Stimulated activated CD8-positive, alpha-beta memory T cell treated with anti-CD3 and anti-CD28 coated beads, Interleukin-2, amount 100 ng/mL, for 1 hour (primary cell): ENCODE measurements at regions not wholly inside any gene's neighbourhood (a gene's known extent, or its start where the extent isn't known, plus 50 kb on each side); places are given as distances from the start of the nearest gene placed in this dataset.
"Not testable (repeated sequence)": the region's sequence is repeated elsewhere in the genome, so short reads cannot be mapped to it uniquely, and the experiment has no call there.

Source experiments
- DNase-seq, 2 donors: peaks; one replicate each; pipeline ENCODE4 v3.0.0-alpha.2; 2020; ENCODE audit warnings: low read depth in 2 of 2

DNA sequence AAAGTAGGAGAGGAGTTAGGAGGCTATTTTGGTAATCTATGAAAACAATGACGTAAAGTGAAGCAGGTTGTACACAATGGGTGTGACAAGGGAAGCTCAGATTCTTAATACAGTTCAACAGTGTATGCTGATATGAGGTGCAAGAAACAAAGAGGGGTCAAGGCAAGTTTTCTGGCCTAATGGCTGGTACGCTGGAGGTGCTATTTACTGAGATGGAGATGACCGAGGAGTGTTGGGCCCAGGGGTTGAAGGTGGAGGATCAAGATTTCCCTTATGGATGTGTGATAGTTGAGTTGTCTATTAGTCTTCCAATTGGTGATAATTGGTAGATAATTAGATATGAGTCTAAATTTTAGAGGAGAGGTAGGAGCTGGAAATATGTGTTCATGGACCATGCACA is 194.0 kb downstream of the FOXD4L6 start:
- not testable (repeated sequence) for DNase-seq

DNA sequence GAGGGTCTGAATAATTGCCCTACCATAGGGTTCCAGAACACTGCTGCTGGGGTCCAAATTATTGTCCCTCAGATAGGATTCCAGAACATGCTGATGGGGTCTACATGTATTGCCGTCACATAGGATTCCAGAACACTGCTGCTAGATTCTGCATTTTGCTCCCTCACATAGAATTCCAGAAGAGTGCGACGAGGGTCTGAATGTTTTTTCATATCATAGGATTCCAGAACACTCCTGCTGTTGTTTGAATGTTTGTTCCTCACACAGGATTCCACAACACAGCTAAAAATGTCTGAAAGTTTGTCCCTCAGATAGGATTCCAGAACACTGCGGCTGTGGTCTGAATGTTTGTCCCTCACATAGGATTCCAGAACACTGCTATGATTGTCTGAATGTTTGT is 198.1 kb downstream of the FOXD4L6 start:
- DNase-seq, result not testable (repeated sequence)

DNA sequence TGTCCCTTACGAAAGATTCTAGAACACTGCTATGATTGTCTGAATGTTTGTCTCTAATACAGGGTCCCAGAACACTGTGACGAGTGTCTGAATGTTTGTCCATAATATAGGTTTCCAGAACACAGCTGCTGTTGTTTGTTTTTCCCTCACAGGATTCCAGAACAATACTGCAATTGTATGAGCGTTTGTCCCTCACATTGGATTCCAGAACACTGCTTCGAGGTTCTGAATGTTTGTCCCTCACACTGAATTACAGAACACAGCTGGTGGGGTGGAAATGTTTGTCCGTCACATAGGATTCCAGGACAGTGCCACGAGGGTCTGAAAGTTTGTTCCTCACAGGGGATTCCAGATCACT is 199.0 kb downstream of the FOXD4L6 start:
- DNase-seq, result not testable (repeated sequence)

DNA sequence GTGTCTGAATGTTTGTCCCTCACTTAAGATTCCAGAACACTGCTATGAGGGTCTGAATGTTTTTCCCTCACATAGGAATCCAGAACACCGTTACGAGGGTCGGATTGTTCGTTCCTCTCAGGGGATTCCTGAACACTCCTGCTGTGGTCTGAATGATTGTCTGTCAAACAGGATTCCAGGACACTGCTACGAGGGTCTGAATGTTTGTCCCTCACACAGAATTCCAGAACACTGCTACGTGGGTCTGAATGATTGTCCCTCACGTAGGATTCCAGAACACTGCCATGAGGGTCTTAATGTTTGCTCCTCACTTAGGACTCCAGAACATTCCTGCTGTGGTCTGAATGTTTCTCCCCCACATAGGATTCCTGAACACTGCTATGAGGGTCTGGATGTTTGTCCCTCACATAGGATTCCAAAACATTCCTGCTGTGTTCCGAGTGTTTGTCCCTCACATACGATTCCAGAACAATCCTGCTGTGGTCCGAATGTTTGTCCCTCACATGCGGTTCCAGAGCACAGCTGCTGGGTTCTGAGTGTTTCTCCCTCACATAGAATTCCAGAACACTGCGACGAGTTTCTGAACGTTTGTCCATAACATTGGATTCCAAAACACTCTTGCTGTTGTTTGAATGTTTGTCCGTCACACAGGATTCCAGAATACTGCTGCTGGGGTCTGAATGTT is 199.5 kb downstream of the FOXD4L6 start:
- DNase-seq, result no peak

DNA sequence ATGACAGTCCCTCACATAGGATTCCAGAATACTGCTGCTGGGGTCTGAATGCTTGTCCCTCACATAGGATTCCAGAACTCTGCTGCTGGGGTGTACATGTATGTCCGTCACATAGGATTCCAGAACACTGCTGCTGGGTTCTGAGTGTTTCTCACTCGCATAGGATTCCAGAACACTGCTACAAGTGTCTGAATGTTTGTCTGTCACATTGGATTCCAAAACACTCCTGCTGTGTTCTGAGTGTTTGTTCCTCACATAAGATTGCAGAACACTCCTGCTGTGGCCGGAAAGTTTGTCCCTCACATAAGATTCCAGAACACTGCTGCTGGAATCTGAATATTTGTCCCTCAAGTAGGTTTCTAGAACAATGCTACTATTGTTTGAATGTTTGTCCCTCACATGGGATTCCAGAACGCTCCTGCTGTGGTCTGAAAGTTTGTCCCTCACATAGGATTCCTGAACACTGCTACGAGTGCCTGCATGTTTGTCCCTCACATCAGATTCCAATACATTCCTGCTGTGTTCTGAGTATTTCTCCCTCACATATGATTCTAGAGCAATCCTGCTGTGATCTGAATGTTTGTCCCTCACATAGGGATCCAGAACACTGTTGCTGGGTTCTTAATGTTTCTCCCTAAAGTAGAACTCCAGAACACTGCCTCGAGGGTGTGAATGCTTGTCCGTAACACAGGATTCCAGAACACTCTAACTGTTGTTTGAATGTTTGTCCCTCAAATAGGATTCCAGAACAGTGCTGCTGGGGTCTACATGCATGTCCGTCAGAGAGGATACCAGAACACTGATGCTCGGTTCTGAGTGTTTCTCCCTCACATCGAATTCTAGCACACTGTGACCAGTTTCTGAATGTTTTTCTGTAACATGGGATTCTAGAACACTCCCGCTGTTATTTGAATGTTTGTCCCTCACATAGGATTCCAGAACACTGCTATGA is 200.4 kb downstream of the FOXD4L6 start:
- no peak for DNase-seq

DNA sequence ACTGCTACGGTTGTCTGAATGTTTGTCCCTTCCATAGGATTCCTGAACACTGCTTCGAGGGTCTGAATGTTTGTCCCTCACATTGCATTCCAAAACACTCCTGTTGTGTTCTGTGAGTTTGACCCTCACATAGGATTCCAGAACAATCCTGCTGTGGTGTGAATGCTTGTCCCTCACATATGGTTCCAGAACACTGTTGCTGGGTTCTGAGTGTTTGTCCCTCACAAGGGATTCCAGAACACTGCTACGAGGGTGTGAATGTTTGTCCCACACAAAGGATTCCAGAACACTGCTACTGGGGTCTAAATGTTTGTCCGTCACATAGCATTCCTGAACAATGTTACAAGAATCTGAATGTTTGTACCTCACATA is 201.2 kb downstream of the FOXD4L6 start:
- DNase-seq, result no peak

DNA sequence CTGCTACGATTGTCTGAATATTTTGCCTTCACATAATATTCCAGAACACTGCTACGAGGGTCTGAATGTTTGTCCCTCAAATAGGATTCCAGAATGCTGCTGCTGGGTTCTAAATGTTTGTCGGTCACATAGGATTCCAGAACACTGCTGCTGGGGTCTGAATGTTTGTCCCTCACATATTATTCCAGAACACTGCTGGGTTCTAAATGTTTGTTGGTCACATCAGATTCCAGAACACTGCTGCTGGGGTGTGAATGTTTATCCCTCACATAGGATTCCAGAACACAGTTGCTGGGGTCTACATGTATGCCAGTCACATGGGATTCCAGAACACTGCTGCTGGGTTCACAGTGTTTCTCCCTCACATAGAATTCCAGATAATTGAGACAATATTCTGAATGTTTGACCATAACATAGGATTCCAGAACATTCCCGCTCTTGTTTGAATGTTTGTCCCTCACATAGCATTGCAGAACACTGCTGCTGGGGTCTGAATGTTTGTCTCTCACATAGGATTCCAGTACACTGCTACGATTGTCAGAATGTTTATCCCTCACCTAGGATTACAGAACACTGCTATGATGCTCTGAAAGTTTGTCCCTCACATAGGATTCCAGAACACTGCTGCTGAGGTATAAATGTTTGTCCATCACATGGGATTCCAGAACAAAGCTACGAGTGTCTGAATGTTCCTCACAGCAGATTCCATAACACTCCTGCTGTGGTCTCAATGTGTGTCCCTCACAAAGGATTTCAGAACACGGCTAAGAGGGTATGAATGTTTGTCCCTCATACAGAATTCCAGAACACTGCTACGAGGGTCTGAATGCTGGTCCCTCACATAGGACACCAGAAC is 201.8 kb downstream of the FOXD4L6 start:
- DNase-seq, result no peak

DNA sequence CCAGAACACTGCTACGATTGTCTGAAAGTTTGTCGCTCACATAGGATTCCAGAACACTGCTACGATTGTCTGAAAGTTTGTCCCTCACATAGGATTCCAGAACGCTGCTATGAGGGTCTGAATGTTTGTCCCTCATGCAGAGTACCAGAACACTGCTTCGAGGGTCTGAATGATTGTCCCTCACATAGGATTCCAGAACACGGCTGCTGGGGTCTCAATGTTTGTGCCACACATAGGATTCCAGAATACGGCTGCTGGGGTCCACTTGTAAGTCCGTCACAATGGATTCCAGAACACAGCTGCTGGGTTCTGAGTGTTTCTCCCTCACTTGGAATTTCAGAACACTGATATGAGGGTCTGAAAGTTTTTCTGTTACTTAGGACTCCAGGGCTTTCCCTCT is 203.3 kb downstream of the FOXD4L6 start:
- no peak for DNase-seq

DNA sequence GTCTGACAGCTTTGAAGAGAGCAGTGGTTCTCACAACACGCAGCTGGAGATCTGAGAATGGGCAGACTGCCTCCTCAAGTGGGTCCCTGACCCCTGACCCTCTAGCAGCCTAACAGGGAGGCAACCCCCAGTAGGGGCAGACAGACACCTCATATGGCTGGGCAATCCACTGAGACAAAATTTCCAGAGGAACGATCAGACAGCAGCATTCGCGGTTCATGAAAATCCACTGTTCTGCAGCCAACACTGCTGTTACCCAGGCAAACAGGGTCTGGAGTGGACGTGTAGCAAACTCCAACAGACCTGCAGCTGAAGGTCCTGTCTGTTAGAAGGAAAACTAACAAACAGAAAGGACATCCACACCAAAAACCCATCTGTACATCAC is 212.1 kb downstream of the FOXD4L6 start:
- DNase-seq, result not testable (repeated sequence)

DNA sequence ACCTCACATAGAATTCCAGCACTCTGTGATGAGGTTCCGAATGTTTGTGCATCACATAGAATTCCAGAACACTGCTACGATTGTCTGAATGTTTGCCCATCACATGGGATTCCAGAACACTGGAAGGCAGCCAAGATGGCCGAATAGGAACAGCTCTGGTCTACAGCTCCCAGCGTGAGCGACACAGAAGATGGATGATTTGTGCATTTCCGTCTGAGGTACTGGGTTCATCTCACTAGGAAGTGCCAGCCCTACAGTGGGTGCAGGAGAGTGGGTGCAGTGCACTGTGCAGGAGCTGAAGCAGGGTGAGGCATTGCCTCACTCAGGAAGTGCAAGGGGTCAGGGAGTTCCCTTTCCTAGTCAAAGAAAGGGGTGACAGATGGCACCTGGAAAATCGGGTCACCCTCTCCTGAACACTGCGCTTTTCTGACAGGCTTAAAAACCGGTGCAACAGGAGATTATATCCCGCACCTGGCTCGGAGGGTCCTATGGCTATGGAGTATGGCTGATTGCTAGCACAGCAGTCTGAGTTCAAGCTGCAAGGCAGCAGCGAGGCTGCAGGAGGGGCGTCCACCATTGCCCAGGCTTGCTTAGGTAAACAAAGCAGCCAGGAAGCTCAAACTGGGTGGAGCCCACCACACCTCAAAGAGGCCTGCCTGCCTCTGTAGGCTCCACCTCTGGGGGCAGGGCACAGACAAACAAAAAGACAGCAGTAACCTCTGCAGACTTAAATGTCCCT is 212.7 kb downstream of the FOXD4L6 start:
- DNase-seq, result not testable (repeated sequence)

DNA sequence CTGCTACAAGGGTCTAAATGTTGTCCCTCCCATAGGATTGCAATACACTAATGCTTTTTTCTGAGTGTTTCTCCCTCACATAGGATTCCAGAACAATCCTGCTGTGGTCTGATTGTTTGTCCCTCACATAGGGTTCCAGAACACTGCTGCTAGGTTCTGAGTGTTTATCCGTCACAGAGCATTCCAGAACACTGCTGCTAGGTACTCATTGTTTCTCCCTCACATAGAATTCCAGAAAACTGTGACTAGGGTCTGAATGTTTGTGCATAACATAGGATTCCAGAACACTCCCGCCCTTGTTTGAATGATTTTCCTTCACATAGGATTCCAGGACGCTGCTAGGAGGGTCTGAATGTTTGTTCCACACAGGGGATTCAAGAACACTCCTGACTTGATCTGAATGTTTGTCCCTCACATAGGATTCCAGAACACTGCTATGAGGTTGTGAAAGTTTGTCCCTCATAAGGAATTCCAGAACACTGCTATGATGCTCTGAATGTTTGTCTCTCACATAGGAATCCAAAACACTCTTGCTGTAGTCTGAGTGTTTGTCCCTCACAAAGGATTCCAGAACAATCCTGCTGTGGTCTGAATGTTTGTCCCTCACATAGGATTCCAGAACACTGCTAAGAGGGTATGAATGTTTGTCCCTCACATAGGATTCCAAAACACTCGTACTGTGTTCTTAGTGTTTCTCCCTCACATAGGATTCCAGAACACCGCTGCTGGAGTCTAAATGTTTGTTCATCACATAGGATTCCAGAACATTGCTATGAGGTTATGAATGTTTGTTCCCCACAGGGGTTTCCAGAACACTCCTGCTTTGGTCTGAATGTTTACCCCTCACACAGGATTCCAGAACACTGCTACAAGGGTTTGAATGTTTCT is 213.5 kb downstream of the FOXD4L6 start:
- no peak for DNase-seq

DNA sequence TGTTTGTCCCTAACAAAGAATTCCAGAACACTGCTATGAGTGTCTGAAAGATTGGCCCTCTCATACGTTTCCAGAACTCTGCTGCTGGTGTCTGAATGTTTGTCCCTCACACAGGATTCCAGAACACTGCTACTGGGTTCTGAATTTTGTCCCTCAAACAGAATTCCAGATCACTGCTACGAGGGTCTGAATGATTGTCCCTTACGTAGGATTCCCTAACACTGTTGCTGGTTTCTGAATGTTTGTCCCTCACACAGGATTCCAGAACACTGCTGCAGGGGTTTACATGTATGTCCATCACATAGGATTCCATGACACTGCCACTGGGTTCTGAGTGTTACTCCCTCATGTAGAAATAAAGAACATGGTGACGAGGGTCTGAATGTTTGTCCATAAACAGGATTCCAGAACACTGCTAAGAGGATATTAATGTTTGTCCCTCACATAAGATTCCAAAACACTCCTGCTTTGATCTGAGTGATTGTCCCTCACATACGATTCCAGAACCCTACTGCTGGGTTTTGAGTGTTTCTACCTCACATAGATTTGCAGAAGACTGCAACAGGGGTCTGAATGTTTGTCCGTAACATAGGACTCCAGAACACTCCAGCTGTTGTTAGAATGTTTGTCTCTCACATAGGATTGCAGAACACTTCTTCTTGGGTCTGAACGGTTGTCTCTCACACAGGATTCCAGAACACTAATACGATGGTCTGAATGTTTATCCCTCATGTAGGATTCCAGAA is 214.4 kb downstream of the FOXD4L6 start:
- no peak for DNase-seq

DNA sequence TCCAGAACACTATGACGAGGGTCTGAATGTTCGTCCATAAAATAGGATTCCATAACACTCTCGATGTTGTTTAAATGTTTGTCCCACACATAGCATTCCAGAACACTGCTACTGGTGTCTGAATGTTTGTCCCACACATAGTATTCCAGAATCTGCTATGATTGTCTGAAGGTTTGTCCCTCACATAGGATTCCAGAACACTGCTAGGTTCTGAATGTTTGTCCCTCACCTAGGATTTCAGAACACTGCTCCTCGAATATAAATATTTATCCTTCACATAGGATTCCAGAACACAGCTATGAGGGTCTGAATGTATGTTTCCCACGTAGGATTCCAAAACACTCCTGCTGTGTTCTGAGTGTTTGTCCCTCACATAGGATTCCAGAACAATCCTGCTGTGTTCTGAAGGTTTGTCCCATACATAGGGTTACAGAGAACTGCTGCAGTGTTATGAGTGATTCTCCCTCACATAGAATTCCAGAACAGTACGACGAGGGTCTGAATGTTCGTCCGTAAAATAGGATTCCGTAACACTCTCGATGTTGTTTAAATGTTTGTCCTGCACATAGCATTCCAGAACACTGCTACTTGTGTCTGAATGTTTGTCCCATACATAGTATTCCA is 215.3 kb downstream of the FOXD4L6 start:
- no peak for DNase-seq

DNA sequence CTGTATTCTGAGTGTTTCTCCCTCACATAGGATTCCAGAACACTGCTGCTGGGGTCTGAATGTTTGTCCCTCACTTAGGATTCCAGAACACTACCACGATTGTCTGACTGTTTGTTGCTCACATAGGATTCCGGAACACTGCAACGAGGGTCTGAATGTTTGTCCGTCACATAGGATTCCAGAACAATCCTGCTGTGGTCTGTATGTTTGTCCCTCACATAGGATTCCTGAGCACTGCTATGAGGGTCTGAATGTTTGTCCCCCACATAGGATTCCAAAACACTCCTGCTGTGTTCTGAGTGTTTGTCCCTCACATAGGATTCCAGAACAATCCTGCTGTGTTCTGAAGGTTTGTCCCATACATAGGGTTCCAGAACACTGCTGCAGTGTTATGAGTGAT is 215.8 kb downstream of the FOXD4L6 start:
- DNase-seq, result not testable (repeated sequence)

DNA sequence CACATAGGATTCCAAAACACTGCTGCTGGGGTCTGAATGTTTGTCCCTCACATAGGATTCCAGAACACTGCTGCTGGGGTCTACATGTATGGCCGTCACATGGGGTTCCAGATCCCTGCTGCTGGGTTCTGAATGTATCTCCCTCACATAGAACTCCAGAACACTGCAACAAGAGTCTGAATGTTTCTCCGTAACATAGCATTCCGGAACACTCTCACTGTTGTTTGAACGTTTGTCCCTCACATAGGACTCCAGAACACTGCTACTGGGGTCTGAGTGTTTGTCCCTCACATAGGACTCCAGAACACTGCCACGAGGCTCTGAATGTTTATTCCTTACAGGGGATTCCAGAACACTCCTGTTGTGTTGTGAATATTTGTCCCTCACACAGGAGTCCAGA is 216.8 kb downstream of the FOXD4L6 start:
- DNase-seq, result no peak

DNA sequence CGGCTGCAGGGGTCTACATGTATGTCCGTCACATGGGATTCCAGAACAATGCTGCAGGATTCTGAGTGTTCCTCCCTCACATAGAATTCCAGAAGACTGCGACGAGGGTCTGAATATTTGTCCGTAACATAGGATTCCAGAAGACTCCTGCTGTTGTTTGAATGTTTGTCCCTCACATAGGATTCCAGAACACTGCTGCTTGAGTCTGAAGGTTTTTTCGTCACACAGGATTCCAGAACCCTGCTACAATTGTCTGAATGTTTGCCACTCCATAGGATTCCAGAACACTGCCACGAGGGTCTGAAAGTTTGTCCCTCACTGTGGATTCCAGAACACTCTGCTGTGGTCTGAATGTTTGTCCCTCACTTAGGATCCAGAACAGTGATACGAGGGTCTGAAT is 217.5 kb downstream of the FOXD4L6 start:
- DNase-seq, result not testable (repeated sequence)

DNA sequence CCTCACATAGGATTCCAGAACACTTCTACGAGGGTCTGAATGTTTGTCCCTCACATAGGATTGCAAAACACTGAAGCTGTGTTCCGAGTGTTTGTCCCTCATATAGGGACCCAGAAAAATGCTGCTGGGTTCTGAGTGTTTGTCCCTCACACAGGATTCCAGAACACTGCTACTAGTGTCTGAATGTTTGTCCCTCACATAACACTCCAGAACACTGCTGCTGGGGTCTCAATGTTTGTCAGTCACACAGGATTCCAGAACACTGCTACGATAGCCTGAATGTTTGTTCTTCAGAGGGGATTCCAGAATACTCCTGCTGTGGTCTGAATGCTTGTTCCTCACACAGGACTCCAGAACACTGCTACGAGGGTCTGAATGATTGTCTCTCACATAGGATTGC is 218.7 kb downstream of the FOXD4L6 start:
- no peak for DNase-seq

DNA sequence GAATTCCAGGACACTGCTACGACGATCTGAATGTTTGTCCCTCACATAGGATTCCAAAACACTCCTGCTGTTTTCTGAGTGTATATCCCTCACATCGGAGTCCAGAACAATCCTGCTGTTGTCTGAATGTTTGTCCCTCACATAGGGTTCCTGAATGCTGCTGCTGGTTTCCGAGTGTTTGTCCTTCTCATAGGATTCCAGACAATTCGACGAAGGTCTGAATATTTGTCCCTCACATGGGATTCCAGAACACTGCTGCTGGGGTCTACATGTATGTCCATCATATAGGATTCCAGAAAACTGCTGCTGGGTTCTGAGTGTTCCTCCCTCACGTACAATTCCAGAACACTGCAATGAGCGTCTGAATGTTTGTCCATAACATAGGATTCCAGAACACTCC is 219.4 kb downstream of the FOXD4L6 start:
- not testable (repeated sequence) for DNase-seq
